Kidney (tissue), 13 donors: ENCODE measurements at regions not wholly inside any gene's neighbourhood (a gene's known extent, or its start where the extent isn't known, plus 50 kb on each side); places are given as distances from the start of the nearest gene placed in this dataset.

Source experiments
- DNase-seq, 5 donors: peaks; one replicate each; pipeline ENCODE4 v3.0.0-alpha.2; 2013 to 2020
- FAIRE-seq: peaks from 2 replicates; lab custom pipeline; 2012; peaks lifted over from hg19 to GRCh38; lab: Jason Lieb, UNC
- H3K27ac ChIP-seq, 2 donors: one replicate each; pipeline ENCODE4 v1.7.0; 2013; ENCODE audit warnings: low read depth in 2 of 2, low read length in 2 of 2, inconsistent platforms in 1 of 2
- H3K27me3 ChIP-seq: one replicate; pipeline ENCODE4 v1.7.1; 2013; ENCODE audit warnings: low read length, inconsistent platforms; ENCODE audit not compliant: control insufficient read depth, insufficient read depth
- H3K36me3 ChIP-seq, 3 donors: one replicate each; pipeline versions ENCODE4 v1.7.0 to v1.7.1; 2013; ENCODE audit warnings: low read length in 3 of 3, control low read depth in 1 of 3, inconsistent platforms in 1 of 3; ENCODE audit not compliant: insufficient read depth in 3 of 3, control insufficient read depth in 2 of 3
- H3K4me1 ChIP-seq, 3 donors: one replicate each; pipeline versions ENCODE4 v1.7.0 to v1.7.1; 2013; ENCODE audit warnings: low read length in 3 of 3, inconsistent platforms in 1 of 3, low read depth in 1 of 3; ENCODE audit not compliant: control insufficient read depth in 2 of 3, insufficient read depth in 2 of 3
- H3K4me3 ChIP-seq, 3 donors: one replicate each; pipeline versions ENCODE4 v1.7.0 to v1.8.1; 2013; ENCODE audit warnings: low read length in 3 of 3, control low read depth in 1 of 3, inconsistent platforms in 1 of 3
- H3K9ac ChIP-seq, 3 donors: one replicate each; pipeline versions ENCODE4 v1.7.0 to v1.7.1; 2013; ENCODE audit warnings: low read length in 3 of 3, control low read depth in 1 of 3, inconsistent platforms in 1 of 3
- H3K9me3 ChIP-seq, 3 donors: one replicate each; pipeline versions ENCODE4 v1.7.0 to v1.7.1; 2013; ENCODE audit warnings: low read length in 3 of 3, control low read depth in 1 of 3, inconsistent platforms in 1 of 3; ENCODE audit not compliant: control insufficient read depth in 2 of 3, insufficient read depth in 1 of 3
- CTCF ChIP-seq: IDR thresholded peaks from 3 replicates; pipeline ENCODE4 v1.5.1; 2012; ENCODE audit warnings: mild to moderate bottlenecking, moderate library complexity, borderline replicate concordance; ENCODE audit not compliant: insufficient read depth; ENCODE audit errors: extremely low read depth
- intact Hi-C: fragments of 100-400 bp; cut with DNase I; formaldehyde crosslinking; loops from one replicate; pipeline ENCODE4 v1.11.1; 2022
- donor health status: control.
- donor health status: control.
- donor health status: control.
- donor health status: control.
- donor health status: control.
- donor health status: DM: yes; HTN: yes; CAD: no.
- donor health status: Normal renal cell carcinoma (clear cell type).

GRCh38 chr4:100067255-100067654 is 117.2 kb upstream of the H2AZ1 start:
- FAIRE-seq (no peak), DNase-seq (no peak)
- no peak overlapping the region for H3K27ac ChIP-seq
- no peaks in the 10 kb centered on the region for H3K27me3 ChIP-seq
- H3K9me3 ChIP-seq, result no peaks in the 10 kb centered on the region
- no peak overlapping the region for H3K9ac ChIP-seq
- H3K4me3 ChIP-seq, result no peak overlapping the region
- intact Hi-C loops, result no loop called here
- H3K4me1 ChIP-seq, result no peaks in the 10 kb centered on the region
- TF ChIP-seq CTCF, result no peak
- no peaks in the 10 kb centered on the region for H3K36me3 ChIP-seq

- intact Hi-C loops, result no loop called here
- no peak for DNase-seq
- FAIRE-seq, result no peak
- Histone ChIP-seq H3K36me3 (no peaks in the 10 kb centered on the region), H3K9ac (no peak overlapping the region), H3K27ac (no peak overlapping the region), H3K4me3 (no peak overlapping the region), H3K9me3 (no peaks in the 10 kb centered on the region), H3K4me1 (no peaks in the 10 kb centered on the region), H3K27me3 (no peaks in the 10 kb centered on the region)
- no peak for TF ChIP-seq CTCF
Measured at GRCh38 chr4:100063355-100063754, 113.3 kb upstream of the H2AZ1 start.

- no peak for DNase-seq
- TF ChIP-seq CTCF, result no peak
- no peak overlapping the region for H3K9ac ChIP-seq
- no peak overlapping the region for H3K27ac ChIP-seq
- H3K4me3 ChIP-seq, result no peak overlapping the region
- no peaks in the 10 kb centered on the region for H3K27me3 ChIP-seq
- no peaks in the 10 kb centered on the region for H3K4me1 ChIP-seq
- FAIRE-seq, result no peak
- intact Hi-C loops, result no loop called here
- H3K9me3 ChIP-seq, result no peaks in the 10 kb centered on the region
- no peaks in the 10 kb centered on the region for H3K36me3 ChIP-seq
Measured at GRCh38 chr4:100062921-100063320, 112.8 kb upstream of the H2AZ1 start.

GRCh38 chr4:100061835-100062234 is 111.8 kb upstream of the H2AZ1 start:
- no peak overlapping the region for H3K9ac ChIP-seq
- no peak overlapping the region for H3K27ac ChIP-seq
- no peaks in the 10 kb centered on the region for H3K9me3 ChIP-seq
- no peak for FAIRE-seq
- intact Hi-C loops, result no loop called here
- peak in 2 of 5 donors; percentile 3 to 14 for DNase-seq
- H3K36me3 ChIP-seq, result no peaks in the 10 kb centered on the region
- no peak overlapping the region for H3K4me3 ChIP-seq
- TF ChIP-seq CTCF, result no peak
- no peaks in the 10 kb centered on the region for H3K4me1 ChIP-seq
- H3K27me3 ChIP-seq, result no peaks in the 10 kb centered on the region
